K562 (cell line): ENCODE measurements at regions not wholly inside any gene's neighbourhood (a gene's known extent, or its start where the extent isn't known, plus 50 kb on each side); places are given as distances from the start of the nearest gene placed in this dataset.

Experiments
- ATAC-seq: fragments of 200-7000 bp; cut with Tn5 transposase; 3 replicates; pipeline ENCODE4 v1.9.1; 2020; ENCODE audit warnings: moderate library complexity
- BruUV-seq: library from RNA; stranded (reverse); fragments of 400-500 nt; replicated peaks from 2 replicates; lab custom pipeline; 2021; lab: Mats Ljungman, UMichigan
- CTCF ChIA-PET: fragments of 300-600 bp; formaldehyde crosslinking; extraction: SDS; loops from one replicate; lab custom pipeline; 2021; ENCODE audit warnings: low intra/inter-chr PET ratio; lab: Yijun Ruan, JAX
- POLR2A ChIA-PET: fragments of 300-600, 350-650 bp; sonication (Branson Sonifier 250); formaldehyde crosslinking; extraction: SDS; loops from one replicate; lab custom pipeline; 2021; ENCODE audit warnings: antibody characterized with exemption, inconsistent platforms; lab: Yijun Ruan, JAX
- DNase-seq, 4 experiments: peaks; one replicate each; pipeline versions ENCODE4 v3.0.0 to v3.0.0-alpha.2; 2011 to 2018; ENCODE audit warnings: low spot score in 3 of 4, mixed read lengths in 3 of 4; ENCODE audit errors: extremely low read depth in 1 of 4
- FAIRE-seq: peaks from 2 replicates; lab custom pipeline; 2011; peaks lifted over from hg19 to GRCh38; lab: Jason Lieb, UNC
- H2AFZ ChIP-seq: 2 replicates; pipeline ENCODE4 v1.6.0; 2011; ENCODE audit warnings: low read depth, low read length, control low read depth, inconsistent platforms
- H3K27ac ChIP-seq: fragments of 200-600 bp; 3 replicates; pipeline ENCODE4 v1.8.0; 2011; ENCODE audit warnings: low read depth, mild to moderate bottlenecking, control low read depth, inconsistent platforms, low read length, moderate library complexity, mixed read lengths; ENCODE audit errors: extremely low read depth
- H3K27me3 ChIP-seq, 2 experiments: fragments of 300-600 bp in 1 of 2; 2 replicates in 1 of 2; 3 replicates in 1 of 2; pipeline versions ENCODE4 v1.6.0 to v1.8.0; 2011; ENCODE audit warnings: inconsistent platforms in 2 of 2, low read length in 2 of 2, mild to moderate bottlenecking in 1 of 2, mixed read lengths in 1 of 2, moderate library complexity in 1 of 2; ENCODE audit not compliant: control insufficient read depth in 2 of 2, insufficient read depth in 2 of 2
- H3K36me3 ChIP-seq: fragments of 300-600 bp; 3 replicates; pipeline ENCODE4 v1.8.0; 2011; ENCODE audit warnings: mild to moderate bottlenecking, low read length, inconsistent platforms; ENCODE audit not compliant: control insufficient read depth, insufficient read depth
- H3K4me1 ChIP-seq, 2 experiments: fragments of 200-600 bp in 1 of 2; replicated peaks in 1 of 2; 2 replicates in 1 of 2; 3 replicates in 1 of 2; pipeline versions ENCODE4 v1.5.1 to v1.8.0; 2011; ENCODE audit warnings: inconsistent platforms in 2 of 2, low read length in 2 of 2, mild to moderate bottlenecking in 1 of 2, mixed read lengths in 1 of 2, moderate library complexity in 1 of 2; ENCODE audit not compliant: control insufficient read depth in 2 of 2, insufficient read depth in 2 of 2
- H3K4me2 ChIP-seq: 2 replicates; pipeline ENCODE4 v1.6.1; 2011; ENCODE audit warnings: low read length, control low read depth, inconsistent platforms, mixed read lengths; ENCODE audit not compliant: insufficient read depth
- H3K4me3 ChIP-seq: fragments of 200-600 bp; sonication (generic), shearing (Covaris generic); 2 replicates; pipeline ENCODE4 v1.5.1; 2016; ENCODE audit warnings: control low read depth, inconsistent platforms
- H3K79me2 ChIP-seq: fragments of 200-600 bp; 3 replicates; pipeline ENCODE4 v1.8.0; 2011; ENCODE audit warnings: low read length, inconsistent platforms; ENCODE audit not compliant: control insufficient read depth, insufficient read depth
- H3K9ac ChIP-seq, 2 experiments: 2 replicates each; pipeline versions ENCODE4 v1.6.0 to v1.6.1; 2011; ENCODE audit warnings: low read depth in 2 of 2, low read length in 2 of 2, control low read depth in 1 of 2, inconsistent platforms in 1 of 2, mild to moderate bottlenecking in 1 of 2, mixed read lengths in 1 of 2; ENCODE audit not compliant: insufficient read depth in 1 of 2
- H3K9me1 ChIP-seq: one replicate; pipeline ENCODE4 v1.6.0; 2011; ENCODE audit warnings: inconsistent platforms, mild to moderate bottlenecking, low read length, moderate library complexity; ENCODE audit not compliant: control insufficient read depth, insufficient read depth
- H3K9me3 ChIP-seq: replicated peaks from 2 replicates; pipeline ENCODE4 v1.5.1; 2011; ENCODE audit warnings: low read depth, low read length, inconsistent platforms; ENCODE audit not compliant: control insufficient read depth, insufficient read depth
- H4K20me1 ChIP-seq: replicated peaks from 2 replicates; pipeline ENCODE4 v1.6.1; 2011; ENCODE audit warnings: low read length, inconsistent platforms, mixed read lengths; ENCODE audit not compliant: control insufficient read depth, insufficient read depth
- HMGN3 ChIP-seq: IDR thresholded peaks from 2 replicates; pipeline ENCODE4 v1.6.1; 2011; ENCODE audit warnings: borderline replicate concordance, low read depth, mild to moderate bottlenecking, mixed read lengths, low read length; ENCODE audit not compliant: insufficient read length; ENCODE audit errors: extremely low read depth
- ID3 ChIP-seq, 2 experiments: fragments of 250-450 bp in 1 of 2; fragments of 450-650 bp in 1 of 2; sonication (Bioruptor Pico) in 1 of 2; IDR thresholded peaks; 2 replicates each; pipeline versions ENCODE4 v1.6.1 to v1.8.0; 2016 to 2021; ENCODE audit warnings: mild to moderate bottlenecking in 2 of 2, moderate library complexity in 2 of 2, missing compliant biosample characterization in 1 of 2, missing genetic modification characterization in 1 of 2
- POLR2H ChIP-seq: IDR thresholded peaks from 2 replicates; pipeline ENCODE4 v1.6.1; 2016; ENCODE audit warnings: missing genetic modification characterization, low read depth, mild to moderate bottlenecking, control low read depth, missing compliant biosample characterization, moderate library complexity
- SOX6 ChIP-seq: fragments of 450-650 bp; IDR thresholded peaks from 2 replicates; pipeline ENCODE4 v1.6.1; 2014; ENCODE audit warnings: mild to moderate bottlenecking
- ZHX1 ChIP-seq: fragments of 150-350 bp; conservative IDR thresholded peaks from 2 replicates; pipeline ENCODE4 v1.6.1; 2014; ENCODE audit warnings: low read length
- WGBS: fragments of 100-300 bp; shearing (Covaris generic); methylation state at CpG from one replicate; pipeline ENCODE4 v1.1.6; 2016; ENCODE audit warnings: low coverage, mixed read lengths; ENCODE audit not compliant: insufficient coverage; ENCODE audit errors: missing lambda C conversion rate; 5-methylcytosine and 5-hydroxymethylcytosine counted together
- in situ Hi-C: fragments of 300-500 bp; cut with MboI; formaldehyde crosslinking; loops from 4 replicates; pipeline ENCODE4 v1.15.0; 2018; ENCODE audit warnings: inconsistent platforms, mixed read lengths
- intact Hi-C: fragments of 100-400 bp; cut with micrococcal nuclease; formaldehyde crosslinking; loops from 2 replicates; pipeline ENCODE4 v1.14.2; 2022

- no peak for TF ChIP-seq POLR2H
- no peak for TF ChIP-seq ID3 (CRISPR knock-in tag; IDR thresholded peaks at IDR 0.05)
- TF ChIP-seq ID3 (tag; IDR thresholded peaks at IDR 0.05): no peak
- no peak for TF ChIP-seq SOX6
- Histone ChIP-seq H3K27ac (no peak overlapping the region), H3K4me2 (no peak overlapping the region), H3K79me2 (no peaks in the 10 kb centered on the region), H3K9ac (no peak overlapping the region), H3K36me3 (no peaks in the 10 kb centered on the region), H3K27me3 (no peaks in the 10 kb centered on the region), H2AFZ (no peak overlapping the region), H4K20me1 (no peaks in the 10 kb centered on the region), H3K9me3 (peaks cover 2% of the 10 kb centered on the region; the same call in 1 of the 2 replicates), H3K9me1 (no peaks in the 10 kb centered on the region), H3K4me1 (no peaks in the 10 kb centered on the region), H3K4me3 (no peak overlapping the region)
- ATAC-seq: no peak
- ChIA-PET POLR2A (no interaction called here), CTCF (no interaction called here)
- in situ Hi-C loops (no loop called here), intact Hi-C loops (no loop called here)
- 80% methylated on average over 16 of the region's 108 CpGs for WGBS
- BruUV-seq: no TSS peak
- no peak for FAIRE-seq
- no peak for DNase-seq
Observed at GRCh38 chr1:125085720-125086591, 3901.2 kb downstream of the SRGAP2C start.

GRCh38 chr1:125086611-125087010, 3901.8 kb downstream of the SRGAP2C start:
- Histone ChIP-seq H2AFZ (no peak overlapping the region), H3K27me3 (no peaks in the 10 kb centered on the region), H3K4me1 (no peaks in the 10 kb centered on the region), H4K20me1 (no peaks in the 10 kb centered on the region), H3K9ac (no peak overlapping the region), H3K4me3 (no peak overlapping the region), H3K4me2 (no peak overlapping the region), H3K9me3 (peaks cover 2% of the 10 kb centered on the region; the same call in 1 of the 2 replicates), H3K27ac (no peak overlapping the region), H3K79me2 (no peaks in the 10 kb centered on the region), H3K9me1 (no peaks in the 10 kb centered on the region), H3K36me3 (no peaks in the 10 kb centered on the region)
- 48% methylated on average over 7 of the region's 45 CpGs for WGBS
- DNase-seq (no peak), FAIRE-seq (no peak), ATAC-seq (no peak)
- POLR2A ChIA-PET: no interaction called here
- in situ Hi-C loops (no loop called here), intact Hi-C loops (no loop called here)
- BruUV-seq: no TSS peak
- CTCF ChIA-PET: interaction anchor here (0.6 kb wide), 1 partner anchor 27 kb away, joined by 9 read pairs; no protein-coding TSS in a partner anchor
- TF ChIP-seq HMGN3 (no peak), ZHX1 (no peak)
